Cardiac muscle cell (in vitro differentiated cells and primary cell): ENCODE measurements at regions not wholly inside any gene's neighbourhood (a gene's known extent, or its start where the extent isn't known, plus 50 kb on each side); places are given as distances from the start of the nearest gene placed in this dataset.

Source experiments
- DNase-seq, 2 donors: peaks; one replicate each; pipeline versions ENCODE4 v3.0.0 to v3.0.0-alpha.2; 2010 to 2017; ENCODE audit warnings: low read depth in 1 of 2, low spot score in 1 of 2
- H3K27ac ChIP-seq: fragments of 200-600 bp; sonication (generic); 2 replicates; pipeline ENCODE4 v1.5.1; 2016
- H3K27me3 ChIP-seq: fragments of 200-600 bp; sonication (generic); 2 replicates; pipeline ENCODE4 v1.6.0; 2016; ENCODE audit warnings: control low read depth
- H3K36me3 ChIP-seq: fragments of 200-600 bp; sonication (generic); 2 replicates; pipeline ENCODE4 v1.5.1; 2016; ENCODE audit warnings: control low read depth
- H3K4me1 ChIP-seq: fragments of 200-600 bp; sonication (generic); 2 replicates; pipeline ENCODE4 v1.8.1; 2017; ENCODE audit warnings: low read depth, mild to moderate bottlenecking, mixed run types
- H3K4me3 ChIP-seq: fragments of 200-600 bp; sonication (generic); 2 replicates; pipeline ENCODE4 v1.5.1; 2016; ENCODE audit warnings: mild to moderate bottlenecking
- H3K9me3 ChIP-seq: fragments of 200-600 bp; sonication (generic); 2 replicates; pipeline ENCODE4 v1.5.1; 2017; ENCODE audit warnings: low read depth, mild to moderate bottlenecking, control low read depth
- TF ChIP-seq, protein P1 (sequence below): IDR thresholded peaks from 2 replicates; pipeline ENCODE4 v1.5.1; 2012; ENCODE audit warnings: low read depth, mild to moderate bottlenecking, low read length

DNA sequence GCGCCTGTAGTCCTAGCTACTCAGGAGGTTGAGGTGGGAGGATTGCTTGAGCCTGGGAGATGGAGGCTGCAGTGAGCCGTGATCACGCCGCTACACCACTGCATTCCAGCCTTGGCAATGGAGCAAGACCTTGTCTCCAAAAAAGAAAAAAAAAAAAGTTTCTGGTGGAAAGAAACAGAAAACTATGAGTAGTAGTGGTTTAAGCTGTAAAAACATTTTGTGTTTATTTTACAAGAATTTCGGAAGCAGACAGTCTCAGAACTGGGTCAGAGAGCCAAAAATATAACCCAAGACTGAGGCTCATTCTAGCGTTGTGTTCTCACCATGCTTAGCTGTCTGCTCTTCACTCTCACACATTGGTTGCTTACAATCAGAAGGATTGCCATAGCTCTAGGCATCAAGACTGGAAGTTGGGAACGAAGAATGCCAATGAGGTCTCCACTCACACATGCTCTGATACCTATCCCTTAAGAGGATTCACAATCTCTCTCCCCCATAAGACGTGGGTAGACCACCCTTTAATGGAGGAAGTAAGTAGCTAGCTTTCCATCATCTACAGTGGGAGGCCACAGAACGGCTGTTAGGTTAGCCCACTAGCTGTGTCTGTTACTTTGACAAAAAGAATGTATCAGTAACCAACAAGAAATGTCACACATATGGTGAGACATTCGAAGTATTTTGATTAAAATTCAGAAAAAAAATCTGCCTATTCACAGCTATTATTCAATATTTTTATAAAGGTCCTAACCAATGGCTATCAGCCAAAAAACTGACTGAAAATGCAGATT is 117.6 kb upstream of the RASSF8 start:
- peak in 1 of 2 donors; percentile 20 for DNase-seq
- H3K36me3 ChIP-seq = no peaks in the 10 kb centered on the region
- no peaks in the 10 kb centered on the region for H3K9me3 ChIP-seq
- TF ChIP-seq, protein P1, sequence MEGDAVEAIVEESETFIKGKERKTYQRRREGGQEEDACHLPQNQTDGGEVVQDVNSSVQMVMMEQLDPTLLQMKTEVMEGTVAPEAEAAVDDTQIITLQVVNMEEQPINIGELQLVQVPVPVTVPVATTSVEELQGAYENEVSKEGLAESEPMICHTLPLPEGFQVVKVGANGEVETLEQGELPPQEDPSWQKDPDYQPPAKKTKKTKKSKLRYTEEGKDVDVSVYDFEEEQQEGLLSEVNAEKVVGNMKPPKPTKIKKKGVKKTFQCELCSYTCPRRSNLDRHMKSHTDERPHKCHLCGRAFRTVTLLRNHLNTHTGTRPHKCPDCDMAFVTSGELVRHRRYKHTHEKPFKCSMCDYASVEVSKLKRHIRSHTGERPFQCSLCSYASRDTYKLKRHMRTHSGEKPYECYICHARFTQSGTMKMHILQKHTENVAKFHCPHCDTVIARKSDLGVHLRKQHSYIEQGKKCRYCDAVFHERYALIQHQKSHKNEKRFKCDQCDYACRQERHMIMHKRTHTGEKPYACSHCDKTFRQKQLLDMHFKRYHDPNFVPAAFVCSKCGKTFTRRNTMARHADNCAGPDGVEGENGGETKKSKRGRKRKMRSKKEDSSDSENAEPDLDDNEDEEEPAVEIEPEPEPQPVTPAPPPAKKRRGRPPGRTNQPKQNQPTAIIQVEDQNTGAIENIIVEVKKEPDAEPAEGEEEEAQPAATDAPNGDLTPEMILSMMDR = no peak
- H3K4me3 ChIP-seq = no peak overlapping the region
- H3K27ac ChIP-seq = no peak overlapping the region
- no peaks in the 10 kb centered on the region for H3K27me3 ChIP-seq
- H3K4me1 ChIP-seq = peaks cover 9% of the 10 kb centered on the region

DNA sequence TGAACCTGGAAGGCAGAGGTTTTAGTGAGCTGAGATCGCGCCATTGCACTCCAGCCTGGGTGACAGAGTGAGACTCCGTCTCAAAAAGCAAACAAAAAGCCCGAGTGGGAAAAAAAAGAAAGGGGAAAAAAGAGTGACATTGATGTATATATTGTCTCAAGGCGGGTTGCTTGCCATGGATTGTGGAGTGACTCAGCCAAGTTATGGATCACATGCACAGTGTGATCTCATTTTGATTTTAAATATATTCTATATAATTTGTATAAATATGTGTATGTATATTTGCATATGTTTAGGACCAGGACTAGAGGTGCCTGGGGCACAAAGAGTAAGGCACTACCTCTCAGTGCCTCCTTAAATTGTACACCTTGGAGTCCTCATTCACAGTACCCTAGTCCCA is 116.2 kb upstream of the RASSF8 start:
- peaks cover 9% of the 10 kb centered on the region for H3K4me1 ChIP-seq
- DNase-seq = no peak
- H3K9me3 ChIP-seq = no peaks in the 10 kb centered on the region
- H3K36me3 ChIP-seq = no peaks in the 10 kb centered on the region
- H3K27me3 ChIP-seq = no peaks in the 10 kb centered on the region
- TF ChIP-seq, protein P1 = no peak
- H3K4me3 ChIP-seq = no peak overlapping the region
- no peak overlapping the region for H3K27ac ChIP-seq

DNA sequence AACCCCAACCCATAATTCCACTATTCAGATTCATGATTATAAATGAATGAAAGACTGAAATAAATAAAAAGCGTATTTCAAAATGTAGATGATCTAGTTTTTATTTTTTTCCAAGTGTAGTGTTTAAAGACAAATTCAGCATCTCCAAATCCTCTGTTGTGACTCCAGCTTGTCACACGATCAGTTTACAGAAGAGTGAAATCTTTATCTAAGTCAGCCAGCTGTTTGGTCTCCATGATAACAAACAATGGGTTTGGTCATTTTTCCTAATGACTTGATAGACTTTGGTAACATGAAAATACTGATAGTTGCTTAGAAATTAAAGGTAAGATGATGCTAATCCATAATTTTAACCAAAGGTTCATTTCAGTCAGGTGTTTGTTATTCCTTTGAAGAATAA is 114.5 kb upstream of the RASSF8 start:
- Histone ChIP-seq H3K9me3 (no peaks in the 10 kb centered on the region), H3K4me1 (peaks cover 9% of the 10 kb centered on the region)
- TF ChIP-seq, protein P1 = no peak

DNA sequence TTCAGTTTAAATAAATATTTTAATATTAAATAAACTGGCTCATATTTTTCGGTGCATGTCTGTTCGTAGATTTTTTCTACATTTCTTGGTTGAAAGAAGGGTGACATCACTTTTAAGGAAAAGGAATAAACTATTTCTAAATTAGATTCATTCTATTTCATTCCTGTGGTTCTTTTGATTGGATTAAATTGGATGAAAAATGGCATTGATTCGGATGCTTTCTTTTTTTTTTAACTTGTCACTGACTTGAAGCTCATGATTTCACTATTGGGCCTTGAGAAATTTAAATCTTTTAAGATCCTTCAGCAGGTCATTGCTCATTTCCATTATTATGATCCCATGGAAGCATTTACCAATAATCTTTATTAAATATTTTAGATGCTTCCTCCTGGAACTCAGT is 113.1 kb upstream of the RASSF8 start:
- TF ChIP-seq, protein P1 = no peak
- peaks cover 9% of the 10 kb centered on the region for H3K4me1 ChIP-seq
- H3K4me3 ChIP-seq = no peak overlapping the region
- H3K9me3 ChIP-seq = no peaks in the 10 kb centered on the region
- no peak for DNase-seq
- H3K27ac ChIP-seq = no peak overlapping the region
- no peaks in the 10 kb centered on the region for H3K27me3 ChIP-seq
- H3K36me3 ChIP-seq = no peaks in the 10 kb centered on the region

More for the DNA sequence above, 114.5 kb upstream of the RASSF8 start:
- no peaks in the 10 kb centered on the region for H3K36me3 ChIP-seq
- no peak overlapping the region for H3K4me3 ChIP-seq
- DNase-seq = no peak
- no peaks in the 10 kb centered on the region for H3K27me3 ChIP-seq
- H3K27ac ChIP-seq = no peak overlapping the region

DNA sequence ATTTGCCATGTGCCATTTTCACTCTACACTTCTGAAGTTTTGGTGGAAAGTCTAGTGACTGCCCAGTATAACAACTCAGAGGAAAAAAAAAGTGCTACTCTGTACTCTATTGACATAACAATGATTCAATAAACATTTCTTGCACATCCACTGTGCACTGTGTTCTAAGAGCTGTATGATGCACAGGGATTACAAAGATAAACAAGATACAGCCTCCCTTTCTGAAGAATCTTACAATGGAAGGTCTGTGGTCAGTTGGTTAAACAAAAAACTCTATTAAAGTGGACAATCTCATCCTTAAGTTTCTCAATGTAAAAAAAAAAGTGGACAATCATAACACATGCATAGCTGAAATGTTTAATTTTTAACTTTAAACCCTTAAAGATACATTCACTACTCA is 105.7 kb upstream of the RASSF8 start:
- Histone ChIP-seq H3K9me3 (no peaks in the 10 kb centered on the region), H3K36me3 (no peaks in the 10 kb centered on the region), H3K27ac (no peak overlapping the region), H3K27me3 (no peaks in the 10 kb centered on the region), H3K4me1 (no peaks in the 10 kb centered on the region), H3K4me3 (no peak overlapping the region)
- TF ChIP-seq, protein P1 = no peak
- DNase-seq = peak in 1 of 2 donors; percentile 13
